GM23338 (cell line): ENCODE measurements at regions not wholly inside any gene's neighbourhood (a gene's known extent, or its start where the extent isn't known, plus 50 kb on each side); places are given as distances from the start of the nearest gene placed in this dataset.
"Not testable (repeated sequence)": the region's sequence is repeated elsewhere in the genome, so short reads cannot be mapped to it uniquely, and the experiment has no call there.

Experiments used
- CTCF ChIP-seq, 2 experiments: fragments of 200-600 bp in 1 of 2; sonication (generic) in 1 of 2; conservative IDR thresholded peaks; 2 replicates each; pipeline versions ENCODE4 v1.5.1 to v1.6.1; 2016 to 2017; ENCODE audit warnings: antibody characterized with exemption in 2 of 2, low read depth in 2 of 2, mild to moderate bottlenecking in 2 of 2, moderate library complexity in 1 of 2
- EZH2 ChIP-seq: fragments of 200-600 bp; sonication (generic); IDR thresholded peaks from one replicate; pipeline ENCODE4 v1.8.0; 2017; ENCODE audit warnings: antibody characterized with exemption, mild to moderate bottlenecking, low read depth; ENCODE audit not compliant: unreplicated experiment
- JUNB ChIP-seq: IDR thresholded peaks from one replicate; pipeline ENCODE4 v1.6.1; 2016; ENCODE audit warnings: antibody characterized with exemption; ENCODE audit not compliant: unreplicated experiment
- POLR2AphosphoS5 ChIP-seq: IDR thresholded peaks from 2 replicates; pipeline ENCODE4 v1.6.1; 2016; ENCODE audit warnings: antibody characterized with exemption, low read depth
- REST ChIP-seq: IDR thresholded peaks from one replicate; pipeline ENCODE4 v1.6.1; 2018; ENCODE audit warnings: antibody characterized with exemption; ENCODE audit not compliant: unreplicated experiment
- STAT1 ChIP-seq: IDR thresholded peaks from one replicate; pipeline ENCODE4 v1.6.1; 2016; ENCODE audit warnings: antibody characterized with exemption; ENCODE audit not compliant: unreplicated experiment

- TF ChIP-seq CTCF (conservative IDR thresholded peaks at IDR 0.05; ENCODE audit: low read depth in 2 of 2); REST; POLR2AphosphoS5; STAT1; EZH2; JUNB: not testable (repeated sequence)
These were observed 890.1 kb upstream of the MANEA start for GRCh38 chr6:94687255-94687654.
